ENCODE measurements at regions not wholly inside any gene's neighbourhood (a gene's known extent, or its start where the extent isn't known, plus 50 kb on each side); places are given as distances from the start of the nearest gene placed in this dataset.

DNA sequence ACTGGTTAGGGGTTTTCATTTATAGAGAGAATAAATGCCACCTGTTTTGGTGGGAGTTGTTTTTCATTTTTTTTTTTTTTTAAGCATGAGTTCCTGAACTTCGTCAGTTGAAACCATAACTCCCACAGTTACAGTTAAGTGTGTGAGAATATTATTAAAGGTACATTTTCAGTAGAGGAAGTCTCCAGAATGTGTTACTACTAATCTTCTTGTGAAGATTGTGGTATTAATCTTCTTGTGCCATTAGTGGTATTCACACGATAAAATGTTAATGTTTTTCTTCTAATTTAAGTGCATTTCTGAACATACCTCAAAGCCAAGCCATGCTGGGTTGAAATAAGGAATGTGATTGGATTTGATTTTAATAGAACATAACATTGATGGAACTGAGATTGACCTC lies 437.9 kb upstream of the GOLIM4 start:
- H3K27ac ChIP-seq (ENCODE audit: low read length), result no peak overlapping the region
- no peak overlapping the region for H3K4me3 ChIP-seq (ENCODE audit: low read length)
- H2AFZ ChIP-seq (ENCODE audit: low read depth, low read length), result no peak overlapping the region
- H3K9me2 ChIP-seq (ENCODE audit: insufficient read depth, low read length), result no peaks in the 10 kb centered on the region
- H3K36me3 ChIP-seq (ENCODE audit: insufficient read depth, low read length), result no peaks in the 10 kb centered on the region
- no peaks in the 10 kb centered on the region for H4K20me1 ChIP-seq (ENCODE audit: insufficient read depth)
- no peaks in the 10 kb centered on the region for H3F3A ChIP-seq (ENCODE audit: insufficient read depth, low read length, poor library complexity, severe bottlenecking)
- no peaks in the 10 kb centered on the region for H3K79me2 ChIP-seq (replicated peaks; ENCODE audit: insufficient read depth, low read length)
- no peak overlapping the region for H3K4me2 ChIP-seq (ENCODE audit: low read length)
- no peak overlapping the region for H3K9ac ChIP-seq (ENCODE audit: low read length)
- TF ChIP-seq TAF1 (IDR thresholded peaks at IDR 0.05; ENCODE audit: low read depth) (no peak), POLR2AphosphoS5 (IDR thresholded peaks at IDR 0.05) (no peak), SMC3 (conservative IDR thresholded peaks at IDR 0.05; ENCODE audit: poor library complexity) (no peak), EZH2 (IDR thresholded peaks at IDR 0.05; ENCODE audit: borderline replicate concordance, insufficient read depth, low read length, poor library complexity, severe bottlenecking) (no peak), MXI1 (conservative IDR thresholded peaks at IDR 0.05; ENCODE audit: poor library complexity, severe bottlenecking) (no peak)
- TF ChIP-seq, protein P1, sequence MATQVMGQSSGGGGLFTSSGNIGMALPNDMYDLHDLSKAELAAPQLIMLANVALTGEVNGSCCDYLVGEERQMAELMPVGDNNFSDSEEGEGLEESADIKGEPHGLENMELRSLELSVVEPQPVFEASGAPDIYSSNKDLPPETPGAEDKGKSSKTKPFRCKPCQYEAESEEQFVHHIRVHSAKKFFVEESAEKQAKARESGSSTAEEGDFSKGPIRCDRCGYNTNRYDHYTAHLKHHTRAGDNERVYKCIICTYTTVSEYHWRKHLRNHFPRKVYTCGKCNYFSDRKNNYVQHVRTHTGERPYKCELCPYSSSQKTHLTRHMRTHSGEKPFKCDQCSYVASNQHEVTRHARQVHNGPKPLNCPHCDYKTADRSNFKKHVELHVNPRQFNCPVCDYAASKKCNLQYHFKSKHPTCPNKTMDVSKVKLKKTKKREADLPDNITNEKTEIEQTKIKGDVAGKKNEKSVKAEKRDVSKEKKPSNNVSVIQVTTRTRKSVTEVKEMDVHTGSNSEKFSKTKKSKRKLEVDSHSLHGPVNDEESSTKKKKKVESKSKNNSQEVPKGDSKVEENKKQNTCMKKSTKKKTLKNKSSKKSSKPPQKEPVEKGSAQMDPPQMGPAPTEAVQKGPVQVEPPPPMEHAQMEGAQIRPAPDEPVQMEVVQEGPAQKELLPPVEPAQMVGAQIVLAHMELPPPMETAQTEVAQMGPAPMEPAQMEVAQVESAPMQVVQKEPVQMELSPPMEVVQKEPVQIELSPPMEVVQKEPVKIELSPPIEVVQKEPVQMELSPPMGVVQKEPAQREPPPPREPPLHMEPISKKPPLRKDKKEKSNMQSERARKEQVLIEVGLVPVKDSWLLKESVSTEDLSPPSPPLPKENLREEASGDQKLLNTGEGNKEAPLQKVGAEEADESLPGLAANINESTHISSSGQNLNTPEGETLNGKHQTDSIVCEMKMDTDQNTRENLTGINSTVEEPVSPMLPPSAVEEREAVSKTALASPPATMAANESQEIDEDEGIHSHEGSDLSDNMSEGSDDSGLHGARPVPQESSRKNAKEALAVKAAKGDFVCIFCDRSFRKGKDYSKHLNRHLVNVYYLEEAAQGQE (IDR thresholded peaks at IDR 0.05; ENCODE audit: borderline replicate concordance), result no peak
- TF ChIP-seq, protein P2, sequence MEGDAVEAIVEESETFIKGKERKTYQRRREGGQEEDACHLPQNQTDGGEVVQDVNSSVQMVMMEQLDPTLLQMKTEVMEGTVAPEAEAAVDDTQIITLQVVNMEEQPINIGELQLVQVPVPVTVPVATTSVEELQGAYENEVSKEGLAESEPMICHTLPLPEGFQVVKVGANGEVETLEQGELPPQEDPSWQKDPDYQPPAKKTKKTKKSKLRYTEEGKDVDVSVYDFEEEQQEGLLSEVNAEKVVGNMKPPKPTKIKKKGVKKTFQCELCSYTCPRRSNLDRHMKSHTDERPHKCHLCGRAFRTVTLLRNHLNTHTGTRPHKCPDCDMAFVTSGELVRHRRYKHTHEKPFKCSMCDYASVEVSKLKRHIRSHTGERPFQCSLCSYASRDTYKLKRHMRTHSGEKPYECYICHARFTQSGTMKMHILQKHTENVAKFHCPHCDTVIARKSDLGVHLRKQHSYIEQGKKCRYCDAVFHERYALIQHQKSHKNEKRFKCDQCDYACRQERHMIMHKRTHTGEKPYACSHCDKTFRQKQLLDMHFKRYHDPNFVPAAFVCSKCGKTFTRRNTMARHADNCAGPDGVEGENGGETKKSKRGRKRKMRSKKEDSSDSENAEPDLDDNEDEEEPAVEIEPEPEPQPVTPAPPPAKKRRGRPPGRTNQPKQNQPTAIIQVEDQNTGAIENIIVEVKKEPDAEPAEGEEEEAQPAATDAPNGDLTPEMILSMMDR (IDR thresholded peaks at IDR 0.05; ENCODE audit: poor library complexity, severe bottlenecking), result no peak
- H3K9me3 ChIP-seq (ENCODE audit: low read length), result no peaks in the 10 kb centered on the region
- H3K27me3 ChIP-seq (ENCODE audit: insufficient read depth, low read depth, low read length), result no peaks in the 10 kb centered on the region

DNA sequence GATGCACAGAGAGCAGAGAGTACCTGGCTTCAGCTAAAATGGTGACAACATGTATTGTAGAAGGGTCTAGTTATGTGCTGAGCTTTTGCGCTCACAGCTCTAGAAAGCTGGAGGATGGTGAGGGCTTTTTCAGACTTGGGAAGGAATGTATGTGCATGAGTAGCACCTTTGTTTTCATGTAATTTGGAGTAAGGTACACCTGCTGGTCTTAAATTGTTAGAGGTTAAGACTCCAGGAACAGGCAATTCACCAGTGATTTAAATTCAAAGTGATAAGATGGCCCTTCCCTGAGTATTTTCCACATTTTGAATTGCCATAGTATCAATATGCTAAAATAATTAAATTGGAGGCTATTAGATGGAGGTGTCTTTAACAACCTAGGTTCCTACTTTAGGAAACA lies 436.4 kb upstream of the GOLIM4 start:
- no peak overlapping the region for H3K4me3 ChIP-seq (ENCODE audit: low read length)
- H3K4me2 ChIP-seq (ENCODE audit: low read length), result no peak overlapping the region
- no peak overlapping the region for H2AFZ ChIP-seq (ENCODE audit: low read depth, low read length)

More for the DNA sequence above, 436.4 kb upstream of the GOLIM4 start:
- TF ChIP-seq MXI1 (conservative IDR thresholded peaks at IDR 0.05; ENCODE audit: poor library complexity, severe bottlenecking) (no peak), SMC3 (conservative IDR thresholded peaks at IDR 0.05; ENCODE audit: poor library complexity) (no peak), RAD21 (conservative IDR thresholded peaks at IDR 0.05) (no peak), TAF1 (IDR thresholded peaks at IDR 0.05; ENCODE audit: low read depth) (no peak), EZH2 (IDR thresholded peaks at IDR 0.05; ENCODE audit: borderline replicate concordance, insufficient read depth, low read length, poor library complexity, severe bottlenecking) (no peak), POLR2AphosphoS5 (IDR thresholded peaks at IDR 0.05) (no peak), EP300 (conservative IDR thresholded peaks at IDR 0.05; ENCODE audit: poor library complexity, severe bottlenecking) (no peak)
- TF ChIP-seq, protein P2 (IDR thresholded peaks at IDR 0.05; ENCODE audit: poor library complexity, severe bottlenecking), result no peak
- TF ChIP-seq, protein P1 (IDR thresholded peaks at IDR 0.05; ENCODE audit: borderline replicate concordance), result no peak
- Histone ChIP-seq H3K27me3 (ENCODE audit: insufficient read depth, low read depth, low read length) (no peaks in the 10 kb centered on the region), H3K79me2 (replicated peaks; ENCODE audit: insufficient read depth, low read length) (no peaks in the 10 kb centered on the region), H3F3A (ENCODE audit: insufficient read depth, low read length, poor library complexity, severe bottlenecking) (no peaks in the 10 kb centered on the region), H3K9me2 (ENCODE audit: insufficient read depth, low read length) (no peaks in the 10 kb centered on the region), H3K36me3 (ENCODE audit: insufficient read depth, low read length) (no peaks in the 10 kb centered on the region), H3K27ac (ENCODE audit: low read length) (no peak overlapping the region), H3K9me3 (ENCODE audit: low read length) (no peaks in the 10 kb centered on the region), H4K20me1 (ENCODE audit: insufficient read depth) (no peaks in the 10 kb centered on the region), H3K9ac (ENCODE audit: low read length) (no peak overlapping the region)
